ENCODE measurements at regions not wholly inside any gene's neighbourhood (a gene's known extent, or its start where the extent isn't known, plus 50 kb on each side); places are given as distances from the start of the nearest gene placed in this dataset.

GRCh38 chr7:12089951-12090756 is 120.9 kb upstream of the TMEM106B start:
- DNase-seq, result no peak

DNA sequence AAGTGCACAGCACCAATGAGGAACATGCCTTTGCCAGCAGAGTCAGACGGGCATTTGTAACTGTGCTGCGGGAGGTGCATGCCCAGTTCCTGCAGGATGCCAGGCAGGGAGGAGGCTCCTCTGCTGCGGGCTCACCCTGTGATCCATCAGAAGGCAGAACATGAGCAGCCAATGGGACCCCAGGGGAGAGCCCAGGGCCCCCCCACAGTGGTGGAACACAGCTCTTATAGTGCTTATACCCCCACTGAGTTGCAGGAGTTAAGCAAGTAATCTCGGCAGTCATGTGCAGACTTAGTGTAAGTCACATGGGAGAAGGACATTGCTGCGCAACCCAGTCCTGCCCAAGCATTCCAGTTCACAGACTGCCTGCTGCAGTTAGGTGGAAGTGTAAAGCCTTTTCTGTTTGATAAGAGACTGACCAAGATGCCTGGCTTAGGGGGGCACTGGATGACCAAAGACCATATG is 120.3 kb upstream of the TMEM106B start:
- DNase-seq, result no peak

GRCh38 chr7:12091231-12091630 is 119.9 kb upstream of the TMEM106B start:
- no peak for DNase-seq

DNA sequence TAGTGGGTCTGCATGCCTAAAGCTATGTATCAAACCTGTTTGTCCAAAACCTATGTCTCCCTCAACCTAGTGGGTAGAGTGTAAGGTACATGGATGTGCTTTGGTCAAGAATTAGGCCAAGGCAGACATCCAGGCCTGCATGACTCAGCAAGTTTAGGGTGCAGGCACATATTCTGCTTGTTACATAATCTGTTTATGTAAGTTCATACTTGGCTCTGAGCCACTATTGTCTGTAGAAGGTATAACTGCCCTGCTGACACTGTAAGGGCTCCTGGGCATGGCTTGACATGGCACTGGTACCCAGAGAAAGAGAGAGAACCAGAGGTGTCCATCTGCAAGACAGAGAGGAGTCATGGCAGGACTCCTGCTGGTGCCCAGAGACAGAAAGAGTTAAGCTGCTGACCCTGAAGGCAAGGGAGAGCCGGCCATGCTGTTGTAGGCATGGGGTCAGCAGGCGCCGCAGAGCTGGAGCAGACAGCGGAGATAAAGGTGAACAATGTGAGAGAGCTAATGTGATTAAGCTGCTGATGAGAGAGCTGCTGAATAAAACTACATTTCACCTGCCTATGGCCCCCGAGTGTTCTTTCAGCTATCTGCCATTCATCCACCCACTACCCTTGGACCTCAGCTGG is 118.5 kb upstream of the TMEM106B start:
- no peak for DNase-seq

DNA sequence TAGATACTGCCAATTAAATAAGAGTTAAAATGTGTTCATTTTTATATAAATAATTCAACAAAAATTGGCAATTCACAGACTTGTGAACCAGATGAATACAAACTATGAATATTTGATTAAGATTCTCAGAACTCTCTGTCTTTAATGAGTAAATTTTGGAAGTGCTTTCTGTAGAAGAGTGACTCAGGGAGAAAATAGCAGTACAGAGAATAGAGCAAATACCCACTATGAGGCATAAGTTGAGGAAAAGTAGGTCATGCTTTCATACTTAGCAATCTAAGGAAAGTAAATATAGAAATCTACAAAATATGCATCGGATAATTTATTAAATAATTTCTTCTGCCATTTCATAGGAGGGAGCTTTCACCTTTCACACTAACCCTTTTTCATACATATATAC is 117.7 kb upstream of the TMEM106B start:
- no peak for DNase-seq

GRCh38 chr7:12094365-12094921 is 116.7 kb upstream of the TMEM106B start:
- DNase-seq, result no peak

- no peak for DNase-seq
These were observed 109.0 kb upstream of the TMEM106B start for GRCh38 chr7:12102126-12102525.

DNA sequence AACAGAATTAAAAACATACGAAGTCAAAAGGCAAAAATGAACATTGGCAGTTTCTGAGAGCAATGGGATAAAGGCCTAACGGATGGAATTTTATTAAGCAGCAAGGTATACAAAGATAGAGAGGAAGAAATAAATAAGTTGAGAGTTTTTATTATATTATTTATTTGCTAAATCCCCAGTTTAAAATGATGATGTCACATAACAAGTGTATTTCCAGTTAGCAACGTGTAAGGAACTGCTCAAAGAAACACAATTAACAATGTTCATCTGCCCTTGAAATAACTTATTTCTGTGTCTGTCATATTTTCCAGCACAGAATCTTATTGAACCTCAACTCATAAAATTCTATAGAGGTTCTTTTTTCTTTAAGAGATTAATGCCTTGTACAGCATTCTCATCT is 108.6 kb upstream of the TMEM106B start:
- DNase-seq, result no peak

DNA sequence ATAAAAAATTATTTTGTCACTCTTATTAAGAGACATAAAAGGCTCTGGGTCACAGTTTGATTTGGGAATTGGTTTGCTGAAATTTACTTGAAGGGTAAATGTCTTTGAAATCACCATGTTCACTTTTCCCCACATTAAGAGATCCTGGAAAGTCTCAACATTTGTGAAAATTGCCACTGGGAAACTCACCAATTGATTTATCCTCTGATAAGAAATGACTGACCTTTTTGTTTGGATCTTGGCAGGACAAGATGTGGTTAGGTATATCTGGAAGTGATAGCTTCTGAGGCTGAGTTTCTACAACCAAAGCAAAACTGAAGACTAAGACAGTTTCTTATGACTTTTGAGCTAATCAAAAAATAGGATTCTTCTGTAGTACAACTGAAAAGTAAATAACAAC is 107.1 kb upstream of the TMEM106B start:
- DNase-seq, result no peak

DNA sequence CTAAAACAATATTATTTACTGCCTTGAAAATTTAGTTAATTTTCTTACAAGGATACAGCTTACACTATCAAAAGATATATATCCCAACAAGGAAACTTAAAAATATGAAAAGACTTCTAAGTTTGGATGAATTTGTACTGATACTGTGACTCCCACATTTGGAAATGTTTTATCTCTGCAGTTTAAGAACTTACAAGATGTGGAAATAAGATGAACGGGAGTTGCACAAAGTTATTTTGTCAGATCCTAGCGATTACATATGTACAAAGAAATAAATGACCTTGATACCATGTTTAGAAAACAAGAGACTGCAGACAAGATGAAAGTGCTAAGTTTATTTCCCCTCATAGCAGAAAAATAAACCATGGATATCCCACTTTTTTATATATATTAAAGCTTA is 103.7 kb upstream of the TMEM106B start:
- DNase-seq, result no peak

DNA sequence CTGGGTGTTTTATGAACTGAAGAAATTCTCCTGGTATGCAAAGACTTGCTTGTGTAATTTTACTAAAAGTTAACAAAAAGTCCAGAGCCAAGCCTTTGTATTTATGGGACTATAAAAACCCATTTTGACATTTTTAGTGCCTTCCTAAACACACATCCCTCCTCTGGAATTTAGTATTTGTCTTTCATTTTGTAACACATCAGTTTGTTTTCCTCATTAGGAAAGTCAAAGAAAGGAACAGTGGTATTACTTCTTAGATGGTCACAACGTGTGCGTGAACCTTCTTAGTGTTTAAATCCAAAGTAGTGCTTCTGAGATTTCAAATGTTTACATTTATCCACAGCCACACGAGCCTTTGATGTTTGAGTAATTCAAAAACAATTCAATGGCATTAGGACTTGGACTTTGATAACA is 103.2 kb upstream of the TMEM106B start:
- DNase-seq, result no peak

- no peak for DNase-seq
These were observed 100.7 kb upstream of the TMEM106B start for GRCh38 chr7:12110425-12110824.

- DNase-seq, result no peak
These were observed 99.4 kb upstream of the TMEM106B start for GRCh38 chr7:12111422-12112405.

GRCh38 chr7:12117170-12117569 is 93.9 kb upstream of the TMEM106B start:
- no peak for DNase-seq

DNA sequence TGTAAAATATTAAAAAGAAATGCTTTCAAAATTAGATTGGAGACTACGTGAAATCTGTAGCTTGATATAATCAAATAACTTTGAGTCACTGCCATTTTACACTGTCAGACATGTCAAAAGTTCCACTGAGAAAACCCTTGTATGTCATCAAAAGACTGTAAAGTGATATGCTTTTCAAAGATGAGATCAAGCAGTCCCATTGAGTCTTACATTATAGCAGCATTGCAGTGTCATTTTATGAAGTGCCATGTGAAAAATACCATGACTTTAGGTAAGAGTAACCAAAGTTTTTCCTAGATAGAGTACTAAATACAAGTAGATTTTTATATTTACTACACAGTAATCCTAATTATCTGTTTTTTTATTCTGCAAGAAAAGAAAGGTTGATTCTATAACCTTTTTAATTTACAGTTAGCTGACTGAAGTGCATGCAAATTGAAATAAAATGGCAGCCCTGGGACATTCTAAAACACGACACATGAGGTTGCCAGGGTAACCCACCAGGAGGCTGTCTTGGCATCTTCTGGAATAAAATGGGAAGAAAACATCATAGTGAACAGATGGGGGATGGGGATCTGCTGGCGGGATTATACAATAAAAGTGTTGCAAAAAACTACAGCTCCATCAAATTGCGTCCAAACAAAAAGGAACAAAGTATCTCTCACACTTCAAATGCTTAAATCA is 91.3 kb upstream of the TMEM106B start:
- no peak for DNase-seq

DNA sequence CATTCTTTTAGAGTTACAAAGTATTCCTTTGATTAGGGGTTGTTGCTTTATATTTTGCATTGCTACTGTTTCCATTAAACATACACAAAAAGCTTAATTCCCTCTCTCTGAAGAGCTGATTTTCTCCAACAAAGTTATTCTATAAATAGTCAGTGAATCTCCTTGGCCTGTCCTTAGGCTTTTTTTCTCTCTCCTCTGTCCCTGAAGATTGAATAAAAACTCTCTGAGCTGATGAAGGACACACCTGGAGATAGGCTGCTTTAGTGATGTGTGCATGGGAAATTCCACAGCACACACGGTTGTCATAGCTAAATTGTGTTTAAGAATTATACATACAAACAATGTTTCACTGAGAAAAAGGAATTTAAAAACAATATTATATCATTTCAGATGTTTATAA is 90.5 kb upstream of the TMEM106B start:
- no peak for DNase-seq

- no peak for DNase-seq
These were observed 87.9 kb upstream of the TMEM106B start for GRCh38 chr7:12123172-12123571.

- no peak for DNase-seq
These were observed 87.1 kb upstream of the TMEM106B start for GRCh38 chr7:12124028-12124427.

GRCh38 chr7:12127455-12127854 is 83.6 kb upstream of the TMEM106B start:
- no peak for DNase-seq

DNA sequence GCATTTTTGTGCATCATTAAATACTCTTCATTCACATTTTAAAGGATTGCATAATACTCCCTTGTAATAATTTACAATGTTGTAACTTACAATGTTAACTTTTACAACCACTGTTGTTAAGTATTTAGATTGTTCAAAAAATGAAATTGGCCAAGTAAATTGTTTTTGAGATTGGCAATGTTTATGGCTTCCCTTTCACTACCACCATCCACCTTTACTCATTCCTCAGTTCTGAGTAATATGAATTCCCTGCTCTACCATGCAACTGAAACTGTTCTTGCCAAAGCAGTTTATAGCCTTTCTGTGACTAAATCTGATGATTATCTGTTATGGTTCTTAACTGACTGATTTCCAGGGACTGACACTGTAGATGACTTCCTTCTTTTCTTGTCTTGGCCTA is 80.5 kb upstream of the TMEM106B start:
- DNase-seq, result no peak

GRCh38 chr7:12131122-12131521 is 80.0 kb upstream of the TMEM106B start:
- no peak for DNase-seq

DNA sequence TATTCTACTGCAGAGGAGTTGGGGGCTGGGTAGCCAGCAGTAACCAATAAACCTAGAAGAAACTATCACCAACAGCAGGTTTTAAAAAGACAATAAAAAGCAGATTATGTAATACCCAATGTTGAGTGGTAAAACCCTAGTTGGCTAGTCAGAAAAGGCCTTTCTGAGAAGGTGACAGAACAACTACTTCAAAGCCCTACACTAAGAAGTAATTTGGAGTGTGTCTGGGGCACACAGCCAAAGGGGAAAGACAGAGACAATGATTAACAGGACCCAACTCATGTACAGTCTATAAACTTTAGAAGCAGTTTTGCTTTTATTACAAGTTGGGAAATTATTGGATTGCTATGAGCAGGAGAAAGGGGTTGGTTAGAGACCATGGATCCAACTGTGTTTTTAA is 77.2 kb upstream of the TMEM106B start:
- DNase-seq, result no peak

All from hematopoietic multipotent progenitor cell treated with erythropoietin and hydrocortisone succinate and interleukin-3 and kit ligand, for 8 days (in vitro differentiated cells).